ENCODE measurements at regions not wholly inside any gene's neighbourhood (a gene's known extent, or its start where the extent isn't known, plus 50 kb on each side); places are given as distances from the start of the nearest gene placed in this dataset.
"Not testable (repeated sequence)": the region's sequence is repeated elsewhere in the genome, so short reads cannot be mapped to it uniquely, and the experiment has no call there.

- no peaks in the 10 kb centered on the region for H3K36me3 ChIP-seq (ENCODE audit: control insufficient read depth, insufficient read depth, low read length)
- H3K9ac ChIP-seq (ENCODE audit: insufficient read depth, low read length) = no peak overlapping the region
- no peak for DNase-seq (ENCODE audit: low read depth in 2 of 2)
- no peaks in the 10 kb centered on the region for H3K4me1 ChIP-seq (ENCODE audit: control insufficient read depth, extremely low read depth, insufficient read depth, low read length)
- no peak overlapping the region for H3K4me3 ChIP-seq (replicated peaks in 1 of 4; ENCODE audit: control extremely low read depth in 1 of 4, insufficient read depth in 1 of 4, low read depth in 3 of 4, low read length in 4 of 4)
- no peak overlapping the region for H3K4me2 ChIP-seq (ENCODE audit: extremely low read depth, insufficient read depth, low read length)
- no peaks in the 10 kb centered on the region for H3K79me2 ChIP-seq (ENCODE audit: control insufficient read depth, insufficient read depth, low read length)
- TF ChIP-seq EZH2 (IDR thresholded peaks at IDR 0.05; ENCODE audit: low read length, missing control alignments) (no peak), CTCF (conservative IDR thresholded peaks at IDR 0.05 in 1 of 2, IDR thresholded peaks at IDR 0.05 in 1 of 2; ENCODE audit: low read depth in 1 of 2, low read length in 2 of 2) (no peak)
- H2AFZ ChIP-seq (ENCODE audit: low read length) = no peak overlapping the region
- H3K9me3 ChIP-seq (ENCODE audit: control insufficient read depth, insufficient read depth, low read depth, low read length) = no peaks in the 10 kb centered on the region
- H4K20me1 ChIP-seq (ENCODE audit: control insufficient read depth, extremely low read depth, insufficient read depth, low read length) = no peaks in the 10 kb centered on the region
- no peaks in the 10 kb centered on the region for H3K27me3 ChIP-seq (ENCODE audit: control insufficient read depth, insufficient read depth, low read length)
- no peak overlapping the region for H3K27ac ChIP-seq (ENCODE audit: insufficient read depth, low read length)
Observed at GRCh38 chr4:137414802-137415201, 117.5 kb downstream of the PCDH18 start.

GRCh38 chr4:137408527-137409177 lies 123.6 kb downstream of the PCDH18 start:
- Histone ChIP-seq H3K27me3 (ENCODE audit: control insufficient read depth, insufficient read depth, low read length) (no peaks in the 10 kb centered on the region), H3K79me2 (ENCODE audit: control insufficient read depth, insufficient read depth, low read length) (no peaks in the 10 kb centered on the region), H3K36me3 (ENCODE audit: control insufficient read depth, insufficient read depth, low read length) (no peaks in the 10 kb centered on the region), H4K20me1 (ENCODE audit: control insufficient read depth, extremely low read depth, insufficient read depth, low read length) (no peaks in the 10 kb centered on the region), H2AFZ (ENCODE audit: low read length) (no peak overlapping the region), H3K27ac (ENCODE audit: insufficient read depth, low read length) (no peak overlapping the region), H3K4me3 (replicated peaks in 1 of 4; ENCODE audit: control extremely low read depth in 1 of 4, insufficient read depth in 1 of 4, low read depth in 3 of 4, low read length in 4 of 4) (no peak overlapping the region), H3K9ac (ENCODE audit: insufficient read depth, low read length) (no peak overlapping the region), H3K4me1 (ENCODE audit: control insufficient read depth, extremely low read depth, insufficient read depth, low read length) (no peaks in the 10 kb centered on the region), H3K9me3 (ENCODE audit: control insufficient read depth, insufficient read depth, low read depth, low read length) (no peaks in the 10 kb centered on the region), H3K4me2 (ENCODE audit: extremely low read depth, insufficient read depth, low read length) (no peak overlapping the region)
- TF ChIP-seq EZH2 (IDR thresholded peaks at IDR 0.05; ENCODE audit: low read length, missing control alignments) (no peak), CTCF (conservative IDR thresholded peaks at IDR 0.05 in 1 of 2, IDR thresholded peaks at IDR 0.05 in 1 of 2; ENCODE audit: low read depth in 1 of 2, low read length in 2 of 2) (no peak)
- no peak for DNase-seq (ENCODE audit: low read depth in 2 of 2)

- H3K4me3 ChIP-seq (replicated peaks in 1 of 4; ENCODE audit: control extremely low read depth in 1 of 4, insufficient read depth in 1 of 4, low read depth in 3 of 4, low read length in 4 of 4); H3K27me3 ChIP-seq (ENCODE audit: control insufficient read depth, insufficient read depth, low read length); H3K4me2 ChIP-seq (ENCODE audit: extremely low read depth, insufficient read depth, low read length); H3K4me1 ChIP-seq (ENCODE audit: control insufficient read depth, extremely low read depth, insufficient read depth, low read length); H3K79me2 ChIP-seq (ENCODE audit: control insufficient read depth, insufficient read depth, low read length); H4K20me1 ChIP-seq (ENCODE audit: control insufficient read depth, extremely low read depth, insufficient read depth, low read length); DNase-seq (ENCODE audit: low read depth in 2 of 2); H3K9ac ChIP-seq (ENCODE audit: insufficient read depth, low read length); H3K9me3 ChIP-seq (ENCODE audit: control insufficient read depth, insufficient read depth, low read depth, low read length); H3K36me3 ChIP-seq (ENCODE audit: control insufficient read depth, insufficient read depth, low read length); H2AFZ ChIP-seq (ENCODE audit: low read length); H3K27ac ChIP-seq (ENCODE audit: insufficient read depth, low read length): not testable (repeated sequence)
Observed at GRCh38 chr4:137405833-137406232, 126.5 kb downstream of the PCDH18 start.

All from fibroblast of lung (primary cell).